Smooth muscle cell (in vitro differentiated cells): ENCODE measurements at regions not wholly inside any gene's neighbourhood (a gene's known extent, or its start where the extent isn't known, plus 50 kb on each side); places are given as distances from the start of the nearest gene placed in this dataset.

Experiments
- DNase-seq: peaks from one replicate; lab custom pipeline; 2025; ENCODE audit not compliant: unreplicated experiment; lab: John Stamatoyannopoulos, UW
- H2AFZ ChIP-seq: fragments of 200-600 bp; sonication (generic); 2 replicates; pipeline ENCODE4 v1.6.0; 2016; ENCODE audit warnings: antibody characterized with exemption, low read depth, mild to moderate bottlenecking
- H3F3A ChIP-seq: fragments of 200-600 bp; sonication (generic); 2 replicates; pipeline ENCODE4 v1.6.0; 2017; ENCODE audit warnings: antibody characterized with exemption, low read depth
- H3K27ac ChIP-seq: fragments of 200-600 bp; sonication (generic); 2 replicates; pipeline ENCODE4 v1.5.1; 2016; ENCODE audit warnings: low read depth, mild to moderate bottlenecking
- H3K27me3 ChIP-seq: fragments of 200-600 bp; sonication (generic); 2 replicates; pipeline ENCODE4 v1.6.1; 2016; ENCODE audit warnings: low read depth, mild to moderate bottlenecking
- H3K36me3 ChIP-seq: fragments of 200-600 bp; sonication (generic); 2 replicates; pipeline ENCODE4 v1.5.1; 2016; ENCODE audit warnings: low read depth
- H3K4me1 ChIP-seq: fragments of 200-600 bp; sonication (generic); 2 replicates; pipeline ENCODE4 v1.5.1; 2016; ENCODE audit warnings: low read depth
- H3K4me2 ChIP-seq: fragments of 200-600 bp; sonication (generic); 2 replicates; pipeline ENCODE4 v1.6.0; 2016; ENCODE audit warnings: mild to moderate bottlenecking
- H3K4me3 ChIP-seq: fragments of 200-600 bp; sonication (generic); 2 replicates; pipeline ENCODE4 v1.5.1; 2016; ENCODE audit warnings: mild to moderate bottlenecking
- H3K79me2 ChIP-seq: fragments of 200-600 bp; sonication (generic); 2 replicates; pipeline ENCODE4 v1.6.0; 2016; ENCODE audit warnings: low read depth, mild to moderate bottlenecking
- H3K9ac ChIP-seq: fragments of 200-600 bp; sonication (generic); 2 replicates; pipeline ENCODE4 v1.6.0; 2016; ENCODE audit warnings: low read depth
- H3K9me3 ChIP-seq: fragments of 200-600 bp; sonication (generic); replicated peaks from 2 replicates; pipeline ENCODE4 v1.5.1; 2016; ENCODE audit warnings: low read depth
- H4K20me1 ChIP-seq: fragments of 200-600 bp; sonication (generic); 2 replicates; pipeline ENCODE4 v1.6.0; 2016; ENCODE audit warnings: low read depth
- CTCF ChIP-seq: fragments of 200-600 bp; sonication (generic); IDR thresholded peaks from 2 replicates; pipeline ENCODE4 v1.5.1; 2017; ENCODE audit warnings: borderline replicate concordance, mild to moderate bottlenecking, antibody characterized with exemption; ENCODE audit not compliant: insufficient read depth, poor library complexity, severe bottlenecking
- WGBS: methylation state at CpG from one replicate; pipeline ENCODE4 v1.1.7; 2016; ENCODE audit warnings: low lambda C conversion rate; 5-methylcytosine and 5-hydroxymethylcytosine counted together

GRCh38 chr1:98299313-98299712, 362.2 kb upstream of the SNX7 start:
- H3K9ac ChIP-seq: no peak overlapping the region
- TF ChIP-seq CTCF: no peak
- DNase-seq: no peak
- no peak overlapping the region for H2AFZ ChIP-seq
- H3K79me2 ChIP-seq: no peaks in the 10 kb centered on the region
- H3K36me3 ChIP-seq: no peaks in the 10 kb centered on the region
- no peaks in the 10 kb centered on the region for H3K9me3 ChIP-seq
- H3K27me3 ChIP-seq: no peaks in the 10 kb centered on the region
- H3K4me2 ChIP-seq: no peak overlapping the region
- no peaks in the 10 kb centered on the region for H3K4me1 ChIP-seq
- no peak overlapping the region for H3K27ac ChIP-seq
- no peaks in the 10 kb centered on the region for H3F3A ChIP-seq
- no peak overlapping the region for H3K4me3 ChIP-seq
- H4K20me1 ChIP-seq: no peaks in the 10 kb centered on the region

- DNase-seq: no peak
- Histone ChIP-seq H3K4me3 (no peak overlapping the region), H3F3A (no peaks in the 10 kb centered on the region), H3K27ac (no peak overlapping the region), H3K9me3 (no peaks in the 10 kb centered on the region), H3K9ac (no peak overlapping the region), H3K79me2 (no peaks in the 10 kb centered on the region), H3K4me1 (no peaks in the 10 kb centered on the region), H3K4me2 (no peak overlapping the region), H4K20me1 (no peaks in the 10 kb centered on the region), H3K36me3 (no peaks in the 10 kb centered on the region), H2AFZ (no peak overlapping the region), H3K27me3 (no peaks in the 10 kb centered on the region)
- TF ChIP-seq CTCF: no peak
- WGBS: 97% methylated on average over 2 of the region's 2 CpGs
Observed at GRCh38 chr1:98298319-98298718, 363.2 kb upstream of the SNX7 start.

- H3K9me3 ChIP-seq: no peaks in the 10 kb centered on the region
- no peaks in the 10 kb centered on the region for H3K36me3 ChIP-seq
- WGBS: 86% methylated on average over 1 of the region's 1 CpG
- H3K27me3 ChIP-seq: no peaks in the 10 kb centered on the region
- DNase-seq: no peak
- TF ChIP-seq CTCF: no peak
- H2AFZ ChIP-seq: no peak overlapping the region
- H4K20me1 ChIP-seq: no peaks in the 10 kb centered on the region
- no peak overlapping the region for H3K9ac ChIP-seq
- no peaks in the 10 kb centered on the region for H3F3A ChIP-seq
- H3K4me2 ChIP-seq: no peak overlapping the region
- H3K4me3 ChIP-seq: no peak overlapping the region
- no peak overlapping the region for H3K27ac ChIP-seq
- H3K79me2 ChIP-seq: no peaks in the 10 kb centered on the region
- no peaks in the 10 kb centered on the region for H3K4me1 ChIP-seq
Observed at GRCh38 chr1:98296681-98297080, 364.8 kb upstream of the SNX7 start.

GRCh38 chr1:98294127-98294526, 367.4 kb upstream of the SNX7 start:
- Histone ChIP-seq H3K4me2 (no peak overlapping the region), H3K4me1 (no peaks in the 10 kb centered on the region), H3K9ac (no peak overlapping the region), H3K4me3 (no peak overlapping the region), H2AFZ (no peak overlapping the region), H3K27me3 (no peaks in the 10 kb centered on the region), H3K36me3 (no peaks in the 10 kb centered on the region), H3F3A (no peaks in the 10 kb centered on the region), H3K79me2 (no peaks in the 10 kb centered on the region), H3K27ac (no peak overlapping the region), H4K20me1 (no peaks in the 10 kb centered on the region), H3K9me3 (no peaks in the 10 kb centered on the region)
- TF ChIP-seq CTCF: no peak
- no peak for DNase-seq
- WGBS: 96% methylated on average over 2 of the region's 2 CpGs
